ENCODE measurements at regions not wholly inside any gene's neighbourhood (a gene's known extent, or its start where the extent isn't known, plus 50 kb on each side); places are given as distances from the start of the nearest gene placed in this dataset.
"Not testable (repeated sequence)": the region's sequence is repeated elsewhere in the genome, so short reads cannot be mapped to it uniquely, and the experiment has no call there.

DNA sequence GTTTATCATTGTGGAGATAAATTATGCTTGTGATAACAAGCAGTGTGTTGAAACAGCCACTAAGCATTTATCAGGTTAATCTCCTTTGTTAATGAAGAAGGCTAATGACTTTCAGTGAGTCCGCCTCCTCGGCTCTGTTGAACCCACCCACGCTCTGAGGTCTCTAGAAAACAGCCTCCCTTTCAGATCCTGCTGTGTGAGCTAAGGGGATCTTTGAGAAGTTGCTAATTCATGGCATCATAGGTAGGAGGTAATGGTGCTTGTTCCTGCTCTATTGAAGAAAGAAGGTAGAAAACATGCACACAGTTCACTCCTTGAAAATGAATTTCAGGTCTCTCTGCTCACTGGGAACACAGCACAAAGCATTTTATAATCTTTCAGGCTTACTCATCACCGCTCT, 483.9 kb downstream of the AACS start:
- no peak for DNase-seq
- Histone ChIP-seq H3K4me1 (no peaks in the 10 kb centered on the region), H3K4me3 (no peak overlapping the region), H3K27me3 (replicated peaks in 1 of 7) (peaks cover 0 to 6% (median 0%) of the 10 kb centered on the region in 7 donors), H3K9me3 (peaks cover 0 to 8% (median 0%) of the 10 kb centered on the region in 8 donors), H3K36me3 (no peaks in the 10 kb centered on the region), H3K27ac (no peak overlapping the region)
- no peak for TF ChIP-seq POLR2A (IDR thresholded peaks at IDR 0.05)
- TF ChIP-seq CTCF (IDR thresholded peaks at IDR 0.05 in 8 of 11, conservative IDR thresholded peaks at IDR 0.05 in 3 of 11) = no peak
- no peak for TF ChIP-seq POLR2AphosphoS5 (IDR thresholded peaks at IDR 0.05)
- 66 to 73% (median 67%) methylated on average over 4 of the region's 4 CpGs for WGBS, 5 donors
- intact Hi-C loops (cut with DNase I; ENCODE audit: low total_unique reads) = no loop called here

DNA sequence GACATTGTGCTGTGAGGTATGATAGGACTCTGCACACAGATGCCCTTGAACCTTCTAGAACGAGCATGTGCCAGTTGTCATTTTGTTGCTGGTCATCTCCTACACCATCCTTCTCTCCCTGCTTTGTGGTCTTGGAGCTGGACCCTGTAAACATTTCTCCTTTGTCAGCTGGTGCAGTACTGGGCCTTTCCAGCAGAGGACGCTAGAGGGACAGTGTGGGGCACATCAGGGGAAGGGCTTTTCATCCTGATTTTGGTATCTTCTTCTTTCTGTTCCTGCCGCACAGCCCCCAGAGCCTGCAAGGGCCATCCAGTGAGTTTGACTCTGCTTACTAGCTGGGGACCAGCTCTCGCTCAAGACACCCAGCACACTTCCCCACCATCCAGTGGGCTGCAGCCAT, 484.6 kb downstream of the AACS start:
- WGBS, 5 donors = 64 to 73% (median 66%) methylated on average over 4 of the region's 4 CpGs
- Histone ChIP-seq H3K27me3 (replicated peaks in 1 of 7) (peaks cover 0 to 6% (median 0%) of the 10 kb centered on the region in 7 donors), H3K4me3 (no peak overlapping the region), H3K4me1 (no peaks in the 10 kb centered on the region), H3K27ac (no peak overlapping the region), H3K9me3 (peaks cover 0 to 6% (median 0%) of the 10 kb centered on the region in 8 donors), H3K36me3 (no peaks in the 10 kb centered on the region)
- TF ChIP-seq POLR2A (IDR thresholded peaks at IDR 0.05) = no peak
- no peak for TF ChIP-seq CTCF (IDR thresholded peaks at IDR 0.05 in 8 of 11, conservative IDR thresholded peaks at IDR 0.05 in 3 of 11)
- TF ChIP-seq POLR2AphosphoS5 (IDR thresholded peaks at IDR 0.05) = no peak
- no peak for DNase-seq
- intact Hi-C loops (cut with DNase I; ENCODE audit: low total_unique reads) = no loop called here

DNA sequence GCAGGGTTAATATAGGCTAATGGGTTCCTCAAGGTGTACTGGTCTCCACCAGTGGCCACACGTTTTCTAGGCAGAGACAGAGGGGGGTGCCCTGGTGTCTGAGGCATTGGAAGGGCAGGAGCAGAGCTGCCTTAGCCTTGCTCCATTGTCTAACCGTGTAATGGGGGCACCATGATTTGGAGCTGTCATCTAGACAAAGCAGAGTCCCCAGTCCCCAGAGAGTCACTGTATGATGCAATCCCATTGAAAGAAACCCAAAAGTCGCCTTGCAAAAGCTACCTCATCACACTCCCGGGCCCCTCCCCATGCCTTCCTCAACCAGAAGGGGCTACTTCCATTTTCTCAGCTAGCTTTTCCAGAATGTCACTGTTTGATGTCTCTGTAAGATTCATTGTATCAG, 487.1 kb downstream of the AACS start:
- H3K4me1 ChIP-seq = no peaks in the 10 kb centered on the region
- H3K27ac ChIP-seq = no peak overlapping the region
- TF ChIP-seq POLR2A (IDR thresholded peaks at IDR 0.05) = no peak
- no peak for TF ChIP-seq CTCF (IDR thresholded peaks at IDR 0.05 in 8 of 11, conservative IDR thresholded peaks at IDR 0.05 in 3 of 11)
- TF ChIP-seq POLR2AphosphoS5 (IDR thresholded peaks at IDR 0.05) = no peak
- H3K9me3 ChIP-seq = peaks cover 0 to 6% (median 0%) of the 10 kb centered on the region in 8 donors
- H3K27me3 ChIP-seq (replicated peaks in 1 of 7) = peaks cover 0 to 6% (median 0%) of the 10 kb centered on the region in 7 donors
- WGBS, 5 donors = 69 to 75% (median 72%) methylated on average over 4 of the region's 4 CpGs
- DNase-seq = no peak
- H3K4me3 ChIP-seq = no peak overlapping the region
- H3K36me3 ChIP-seq = no peaks in the 10 kb centered on the region
- intact Hi-C loops (cut with DNase I; ENCODE audit: low total_unique reads) = no loop called here

- WGBS, 5 donors = 86 to 94% (median 90%) methylated on average over 5 of the region's 5 CpGs
- H3K27me3 ChIP-seq (replicated peaks in 1 of 7); H3K4me3 ChIP-seq; H3K4me1 ChIP-seq; H3K27ac ChIP-seq; DNase-seq; H3K36me3 ChIP-seq; intact Hi-C loops (cut with DNase I; ENCODE audit: low total_unique reads): not testable (repeated sequence)
- H3K9me3 ChIP-seq = peaks cover 0 to 26% (median 14%) of the 10 kb centered on the region in 8 donors
Measured at GRCh38 chr12:125561008-125561407, 495.8 kb downstream of the AACS start.

DNA sequence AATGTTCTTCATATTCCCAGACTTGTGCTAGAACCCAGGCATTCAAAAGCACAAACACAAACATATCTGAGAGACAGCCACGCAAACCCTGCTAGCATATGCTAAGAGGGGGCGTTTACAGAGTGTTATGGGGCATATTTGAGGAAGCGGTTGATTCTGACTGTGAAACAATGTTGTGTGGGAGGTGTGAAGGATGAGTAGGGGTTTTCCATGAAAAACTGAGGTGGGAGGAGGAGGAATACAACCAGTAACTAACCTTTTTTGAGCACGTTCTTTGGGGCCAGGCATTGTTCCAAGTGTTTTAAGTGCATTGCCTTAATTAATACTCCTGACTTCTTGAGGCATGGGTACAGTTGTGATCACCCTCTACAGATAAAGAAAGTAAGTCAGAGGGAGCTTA, 499.5 kb downstream of the AACS start:
- DNase-seq = no peak
- no peak for TF ChIP-seq CTCF (IDR thresholded peaks at IDR 0.05 in 8 of 11, conservative IDR thresholded peaks at IDR 0.05 in 3 of 11)
- no peak for TF ChIP-seq POLR2AphosphoS5 (IDR thresholded peaks at IDR 0.05)
- TF ChIP-seq POLR2A (IDR thresholded peaks at IDR 0.05) = no peak
- Histone ChIP-seq H3K27me3 (replicated peaks in 1 of 7) (no peaks in the 10 kb centered on the region), H3K4me1 (no peaks in the 10 kb centered on the region), H3K9me3 (peaks cover 0 to 27% (median 16%) of the 10 kb centered on the region in 8 donors), H3K36me3 (no peaks in the 10 kb centered on the region), H3K27ac (no peak overlapping the region), H3K4me3 (no peak overlapping the region)
- WGBS, 5 donors = 58 to 71% (median 64%) methylated on average over 4 of the region's 4 CpGs
- intact Hi-C loops (cut with DNase I; ENCODE audit: low total_unique reads) = no loop called here
